GM12873 (cell line): ENCODE measurements at regions not wholly inside any gene's neighbourhood (a gene's known extent, or its start where the extent isn't known, plus 50 kb on each side); places are given as distances from the start of the nearest gene placed in this dataset.

Source experiments
- CTCF ChIP-seq: IDR thresholded peaks from 2 replicates; pipeline ENCODE4 v1.5.1; 2012; ENCODE audit warnings: low read depth, mild to moderate bottlenecking, moderate library complexity, low read length, control low read depth; ENCODE audit not compliant: insufficient read depth; ENCODE audit errors: missing control alignments

DNA sequence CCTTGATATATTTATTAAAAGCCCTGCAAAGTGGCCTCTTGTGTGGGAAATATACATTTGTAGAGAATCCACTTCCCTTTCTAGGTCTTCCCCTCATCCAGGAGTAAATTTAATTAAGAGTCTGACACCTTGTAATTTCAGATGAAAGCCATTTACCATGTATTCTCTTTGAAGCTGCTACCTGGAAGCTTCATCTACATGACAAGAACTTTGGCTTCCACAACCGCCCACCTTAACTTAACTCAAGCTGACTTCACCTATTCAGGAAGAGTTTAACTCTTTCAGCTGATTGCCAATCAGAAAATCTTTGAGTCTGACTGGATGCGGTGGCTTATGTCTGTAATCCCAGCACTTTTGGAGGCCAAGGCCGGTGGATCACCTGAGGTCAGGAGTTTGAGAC is 899.9 kb downstream of the TAF11L14 start:
- no peak for TF ChIP-seq CTCF

GRCh38 chr5:18544421-18544820 is 910.2 kb downstream of the TAF11L14 start:
- TF ChIP-seq CTCF: no peak

DNA sequence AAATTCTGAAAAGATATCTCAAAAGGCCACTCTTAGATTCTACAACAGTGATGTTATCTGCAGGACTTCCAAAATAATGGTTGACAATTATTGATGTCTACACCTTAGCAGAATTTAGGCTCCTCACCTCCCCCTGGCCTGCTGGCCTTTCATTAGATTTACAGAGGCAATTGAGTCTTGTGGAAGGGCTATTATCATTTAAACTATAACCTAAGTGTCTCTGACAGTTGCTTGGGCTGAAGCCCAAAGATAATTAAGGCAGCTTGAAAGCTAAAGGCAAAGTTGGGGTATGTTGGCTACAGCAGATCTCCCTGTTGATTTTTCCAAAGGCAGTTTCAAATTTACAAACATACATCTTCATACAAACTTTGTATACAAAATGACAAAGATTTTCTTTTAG is 912.3 kb downstream of the TAF11L14 start:
- no peak for TF ChIP-seq CTCF

GRCh38 chr5:18551716-18552115 is 917.5 kb downstream of the TAF11L14 start:
- no peak for TF ChIP-seq CTCF

DNA sequence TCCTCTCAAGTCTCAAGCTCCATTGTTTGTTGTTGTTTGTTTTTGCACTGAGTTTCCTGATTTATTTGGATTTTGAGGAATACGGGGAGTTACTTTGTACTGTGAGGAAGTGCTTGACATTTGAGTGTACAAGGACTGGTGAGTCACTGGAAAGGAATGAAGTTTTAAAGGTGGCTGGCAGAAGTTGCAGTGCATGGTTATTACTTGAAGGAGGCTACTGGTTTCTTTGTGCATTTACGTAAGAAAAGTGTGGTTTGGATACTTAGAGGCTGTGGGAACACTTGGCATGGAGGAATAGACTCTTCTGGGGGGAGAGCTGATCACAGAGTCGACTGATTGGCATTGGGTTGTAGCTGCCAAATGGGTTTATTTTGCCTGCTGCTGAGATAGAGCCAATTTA is 919.0 kb downstream of the TAF11L14 start:
- no peak for TF ChIP-seq CTCF

DNA sequence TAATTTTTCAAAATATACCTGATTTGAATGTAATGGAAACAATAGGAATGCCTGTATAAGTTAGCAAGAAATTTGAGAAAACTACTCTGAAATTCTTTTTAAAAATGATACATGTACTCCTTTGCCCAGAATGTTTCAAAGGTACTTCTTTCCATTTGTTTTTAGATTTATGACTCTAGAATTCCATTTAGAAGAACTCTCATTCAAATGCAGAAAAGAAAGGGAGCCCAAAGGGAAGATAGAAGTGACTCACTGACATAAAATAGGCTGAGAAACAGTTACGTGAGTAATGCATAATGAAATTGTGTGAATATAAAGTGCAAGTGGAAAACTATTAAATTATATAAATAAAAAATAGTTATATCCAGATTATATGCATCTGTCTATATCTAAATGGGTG is 926.3 kb downstream of the TAF11L14 start:
- TF ChIP-seq CTCF: no peak

DNA sequence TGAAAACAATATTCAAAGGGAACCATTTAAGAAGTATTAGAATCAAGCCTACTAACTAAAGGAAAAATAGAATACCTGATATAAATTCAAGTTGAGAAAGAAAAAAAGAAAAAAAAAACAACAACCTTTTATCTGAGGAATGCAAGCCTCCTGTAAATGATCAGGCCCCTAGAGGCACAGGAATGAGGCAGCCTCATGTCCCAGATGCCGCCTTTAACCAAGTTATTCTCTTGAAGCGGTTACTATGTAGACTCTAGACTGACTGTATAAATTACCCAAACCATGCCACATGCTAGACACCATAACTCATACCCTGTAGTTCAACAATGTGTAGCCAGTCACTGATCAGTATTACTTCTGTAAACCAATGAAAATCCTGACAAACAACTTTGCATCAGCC is 929.6 kb downstream of the TAF11L14 start:
- TF ChIP-seq CTCF: no peak

DNA sequence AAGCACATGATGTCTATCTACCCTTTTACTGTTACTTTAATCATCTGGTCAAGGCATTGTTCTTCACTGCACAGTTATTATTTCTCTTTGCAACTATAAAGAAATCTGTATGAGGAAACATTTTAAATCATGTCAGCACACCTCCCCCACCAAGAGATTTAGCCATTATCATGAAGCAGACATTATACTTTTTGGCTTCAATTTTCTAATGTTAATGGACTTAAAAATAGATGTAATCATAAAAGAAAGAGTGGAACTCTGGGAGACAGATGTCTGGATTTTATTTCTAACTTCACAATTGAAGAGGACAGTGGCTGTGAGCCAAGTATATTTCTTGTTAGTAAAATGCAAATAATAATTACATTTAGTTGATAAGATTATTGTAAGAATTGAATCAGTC is 932.4 kb downstream of the TAF11L14 start:
- no peak for TF ChIP-seq CTCF
